Loucy (cell line): ENCODE measurements at regions not wholly inside any gene's neighbourhood (a gene's known extent, or its start where the extent isn't known, plus 50 kb on each side); places are given as distances from the start of the nearest gene placed in this dataset.

ENCODE experiments used
- H2AFZ ChIP-seq: fragments of 200-600 bp; sonication (generic); 2 replicates; pipeline ENCODE4 v1.6.0; 2016; ENCODE audit warnings: antibody characterized with exemption, mild to moderate bottlenecking, low read length, moderate library complexity
- H3F3A ChIP-seq: fragments of 200-600 bp; 2 replicates; pipeline ENCODE4 v1.6.0; 2016; ENCODE audit warnings: antibody characterized with exemption, low read depth, mild to moderate bottlenecking
- H3K27me3 ChIP-seq: fragments of 200-600 bp; sonication (generic); 2 replicates; pipeline ENCODE4 v1.6.1; 2014; ENCODE audit warnings: low read length, mild to moderate bottlenecking; ENCODE audit not compliant: insufficient read depth, poor library complexity, severe bottlenecking
- H3K36me3 ChIP-seq: fragments of 200-600 bp; sonication (generic); 2 replicates; pipeline ENCODE4 v1.6.1; 2016; ENCODE audit warnings: low read length; ENCODE audit not compliant: insufficient read depth
- H3K4me1 ChIP-seq: fragments of 200-600 bp; sonication (generic); 2 replicates; pipeline ENCODE4 v1.5.1; 2014; ENCODE audit warnings: low read length, mild to moderate bottlenecking; ENCODE audit not compliant: insufficient read depth, poor library complexity, severe bottlenecking
- H3K4me2 ChIP-seq: fragments of 200-600 bp; sonication (generic); 2 replicates; pipeline ENCODE4 v1.6.0; 2014; ENCODE audit warnings: antibody characterized with exemption, low read length, low read depth, mild to moderate bottlenecking; ENCODE audit not compliant: poor library complexity, severe bottlenecking
- H3K4me3 ChIP-seq: fragments of 200-600 bp; sonication (generic); 2 replicates; pipeline ENCODE4 v1.5.1; 2014; ENCODE audit warnings: low read length, mild to moderate bottlenecking, mixed read lengths; ENCODE audit not compliant: poor library complexity, severe bottlenecking
- H3K79me2 ChIP-seq: fragments of 200-600 bp; sonication (generic); 2 replicates; pipeline ENCODE4 v1.6.1; 2014; ENCODE audit warnings: low read length; ENCODE audit not compliant: insufficient read depth
- H3K9ac ChIP-seq: fragments of 200-600 bp; sonication (generic); 2 replicates; pipeline ENCODE4 v1.6.0; 2014; ENCODE audit warnings: mild to moderate bottlenecking, low read depth, low read length, moderate library complexity; ENCODE audit not compliant: poor library complexity, severe bottlenecking
- H3K9me2 ChIP-seq: fragments of 200-600 bp; sonication (generic); replicated peaks from 2 replicates; pipeline ENCODE4 v1.6.1; 2016; ENCODE audit warnings: low read depth, low read length, mixed read lengths
- H3K9me3 ChIP-seq: fragments of 200-600 bp; sonication (generic); 2 replicates; pipeline ENCODE4 v1.6.1; 2014; ENCODE audit warnings: mild to moderate bottlenecking, antibody characterized with exemption, low read length, low read depth; ENCODE audit not compliant: insufficient read depth
- H4K20me1 ChIP-seq: fragments of 200-600 bp; sonication (generic); 2 replicates; pipeline ENCODE4 v1.6.0; 2014; ENCODE audit warnings: antibody characterized with exemption, low read length, mild to moderate bottlenecking; ENCODE audit not compliant: insufficient read depth, poor library complexity, severe bottlenecking
- EZH2phosphoT487 ChIP-seq: fragments of 200-600 bp; IDR thresholded peaks from 2 replicates; pipeline ENCODE4 v1.6.1; 2018; ENCODE audit warnings: antibody characterized with exemption, mild to moderate bottlenecking, moderate library complexity, borderline replicate concordance
- TF ChIP-seq, protein P1 (sequence below): fragments of 200-600 bp; sonication (generic); conservative IDR thresholded peaks from 2 replicates; pipeline ENCODE4 v1.5.1; 2014; ENCODE audit warnings: mild to moderate bottlenecking, antibody characterized with exemption, low read length

DNA sequence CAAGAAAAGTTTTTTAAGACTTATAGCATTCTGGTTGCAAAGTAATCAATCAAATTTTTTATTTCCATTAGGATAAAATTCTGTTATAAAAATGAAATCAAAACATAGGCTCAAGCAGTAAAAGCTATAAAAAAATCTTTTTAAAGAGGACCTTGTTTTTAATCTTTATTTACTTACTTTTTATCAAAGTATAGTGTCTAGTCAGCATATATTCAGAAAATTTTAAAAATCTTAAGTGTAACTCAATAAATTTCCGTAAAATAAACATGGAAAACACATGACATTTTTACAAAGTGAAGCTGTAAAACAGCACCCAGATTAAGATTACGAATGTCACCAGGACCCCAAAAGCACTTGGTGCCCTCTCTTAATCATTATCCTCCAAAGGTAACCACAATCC lies 302.4 kb downstream of the TMEM161B start:
- H3K9ac ChIP-seq: no peak overlapping the region
- H3K4me2 ChIP-seq: no peak overlapping the region
- no peaks in the 10 kb centered on the region for H3K79me2 ChIP-seq
- H2AFZ ChIP-seq: no peak overlapping the region
- no peaks in the 10 kb centered on the region for H4K20me1 ChIP-seq
- H3K9me2 ChIP-seq: no peaks in the 10 kb centered on the region
- H3K27me3 ChIP-seq: no peaks in the 10 kb centered on the region
- TF ChIP-seq, protein P1, sequence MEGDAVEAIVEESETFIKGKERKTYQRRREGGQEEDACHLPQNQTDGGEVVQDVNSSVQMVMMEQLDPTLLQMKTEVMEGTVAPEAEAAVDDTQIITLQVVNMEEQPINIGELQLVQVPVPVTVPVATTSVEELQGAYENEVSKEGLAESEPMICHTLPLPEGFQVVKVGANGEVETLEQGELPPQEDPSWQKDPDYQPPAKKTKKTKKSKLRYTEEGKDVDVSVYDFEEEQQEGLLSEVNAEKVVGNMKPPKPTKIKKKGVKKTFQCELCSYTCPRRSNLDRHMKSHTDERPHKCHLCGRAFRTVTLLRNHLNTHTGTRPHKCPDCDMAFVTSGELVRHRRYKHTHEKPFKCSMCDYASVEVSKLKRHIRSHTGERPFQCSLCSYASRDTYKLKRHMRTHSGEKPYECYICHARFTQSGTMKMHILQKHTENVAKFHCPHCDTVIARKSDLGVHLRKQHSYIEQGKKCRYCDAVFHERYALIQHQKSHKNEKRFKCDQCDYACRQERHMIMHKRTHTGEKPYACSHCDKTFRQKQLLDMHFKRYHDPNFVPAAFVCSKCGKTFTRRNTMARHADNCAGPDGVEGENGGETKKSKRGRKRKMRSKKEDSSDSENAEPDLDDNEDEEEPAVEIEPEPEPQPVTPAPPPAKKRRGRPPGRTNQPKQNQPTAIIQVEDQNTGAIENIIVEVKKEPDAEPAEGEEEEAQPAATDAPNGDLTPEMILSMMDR: no peak
- no peak for TF ChIP-seq EZH2phosphoT487
- H3K4me3 ChIP-seq: no peak overlapping the region
- H3K4me1 ChIP-seq: no peaks in the 10 kb centered on the region
- no peaks in the 10 kb centered on the region for H3K36me3 ChIP-seq
- no peaks in the 10 kb centered on the region for H3F3A ChIP-seq
- no peaks in the 10 kb centered on the region for H3K9me3 ChIP-seq

DNA sequence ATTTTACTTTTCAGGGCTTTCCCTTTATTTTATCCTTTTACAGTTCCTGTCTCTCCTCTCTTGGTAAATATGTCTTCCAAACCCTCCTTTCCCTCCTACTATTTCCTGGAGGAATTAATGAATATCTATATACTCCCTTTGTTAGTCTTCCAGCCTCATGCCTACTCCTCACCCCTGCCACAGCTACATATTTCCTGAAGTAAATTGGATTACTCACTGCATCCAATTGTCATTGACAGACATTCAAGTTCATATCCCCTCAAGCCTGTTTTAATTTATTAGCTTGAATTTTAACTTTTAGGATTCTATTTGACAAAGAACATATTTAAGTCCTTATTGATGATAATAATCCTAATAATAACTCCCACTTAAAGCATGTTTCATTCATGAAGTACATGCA lies 314.5 kb downstream of the TMEM161B start:
- H3K27me3 ChIP-seq: no peaks in the 10 kb centered on the region
- no peak overlapping the region for H3K9ac ChIP-seq
- H2AFZ ChIP-seq: no peak overlapping the region
- no peak overlapping the region for H3K4me3 ChIP-seq
- H3K79me2 ChIP-seq: no peaks in the 10 kb centered on the region
- H3K4me2 ChIP-seq: no peak overlapping the region
- no peaks in the 10 kb centered on the region for H3K9me2 ChIP-seq
- H3K9me3 ChIP-seq: no peaks in the 10 kb centered on the region
- H4K20me1 ChIP-seq: no peaks in the 10 kb centered on the region
- no peaks in the 10 kb centered on the region for H3F3A ChIP-seq
- TF ChIP-seq, protein P1: no peak
- TF ChIP-seq EZH2phosphoT487: no peak
- no peaks in the 10 kb centered on the region for H3K36me3 ChIP-seq
- no peaks in the 10 kb centered on the region for H3K4me1 ChIP-seq

DNA sequence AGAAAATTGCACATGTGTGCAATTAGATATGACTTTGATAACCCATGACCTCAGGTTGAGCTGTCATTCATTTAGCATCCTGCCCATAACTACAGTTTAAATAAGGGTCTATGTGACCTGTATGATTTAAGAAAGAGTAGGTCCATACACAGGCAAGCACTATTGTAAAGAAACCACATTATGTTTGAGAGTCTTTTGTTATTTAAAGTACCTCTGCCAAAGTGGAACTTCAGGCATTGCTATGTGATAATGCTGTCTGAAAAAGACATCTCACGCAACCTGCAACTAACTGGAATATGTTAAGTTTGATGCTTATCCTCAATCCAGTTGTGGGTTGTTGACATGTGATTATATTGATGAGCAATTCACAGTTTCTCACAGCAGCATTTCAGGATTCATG lies 317.0 kb downstream of the TMEM161B start:
- Histone ChIP-seq H3K4me3 (no peak overlapping the region), H4K20me1 (no peaks in the 10 kb centered on the region), H3K4me2 (no peak overlapping the region), H3K36me3 (no peaks in the 10 kb centered on the region), H3K9ac (no peak overlapping the region), H3K9me2 (no peaks in the 10 kb centered on the region), H3K79me2 (no peaks in the 10 kb centered on the region), H3K4me1 (no peaks in the 10 kb centered on the region), H3F3A (no peaks in the 10 kb centered on the region), H3K27me3 (no peaks in the 10 kb centered on the region), H3K9me3 (no peaks in the 10 kb centered on the region), H2AFZ (no peak overlapping the region)
- TF ChIP-seq, protein P1: no peak
- TF ChIP-seq EZH2phosphoT487: no peak
